Fibroblast of skin of abdomen (primary cell): ENCODE measurements at regions not wholly inside any gene's neighbourhood (a gene's known extent, or its start where the extent isn't known, plus 50 kb on each side); places are given as distances from the start of the nearest gene placed in this dataset.
A peak's percentile ranks its signal among the peaks of the same experiment; 100 is the strongest.
"Not testable (repeated sequence)": the region's sequence is repeated elsewhere in the genome, so short reads cannot be mapped to it uniquely, and the experiment has no call there.

Experiments used
- DNase-seq: peaks from one replicate; pipeline ENCODE4 v3.0.0-alpha.2; 2013

GRCh38 chr1:105437847-105438246, 1618.6 kb upstream of the PRMT6 start:
- no peak for DNase-seq

GRCh38 chr1:105442901-105443300, 1613.6 kb upstream of the PRMT6 start:
- peak; percentile 5 for DNase-seq

GRCh38 chr1:105459759-105460158, 1596.7 kb upstream of the PRMT6 start:
- DNase-seq = no peak

GRCh38 chr1:105462308-105462707, 1594.2 kb upstream of the PRMT6 start:
- DNase-seq = no peak

- no peak for DNase-seq
Measured at GRCh38 chr1:105467549-105467948, 1588.9 kb upstream of the PRMT6 start.

GRCh38 chr1:105470541-105470940, 1585.9 kb upstream of the PRMT6 start:
- DNase-seq = not testable (repeated sequence)

GRCh38 chr1:105483436-105483835, 1573.0 kb upstream of the PRMT6 start:
- DNase-seq = peak; percentile 57

GRCh38 chr1:105485207-105485606, 1571.3 kb upstream of the PRMT6 start:
- DNase-seq = peak; percentile 97

GRCh38 chr1:105492921-105493320, 1563.6 kb upstream of the PRMT6 start:
- peak; percentile 85 for DNase-seq

GRCh38 chr1:105516068-105516467, 1540.4 kb upstream of the PRMT6 start:
- DNase-seq = no peak

- DNase-seq = no peak
Measured at GRCh38 chr1:105533996-105534395, 1522.5 kb upstream of the PRMT6 start.

GRCh38 chr1:105544475-105544874, 1512.0 kb upstream of the PRMT6 start:
- DNase-seq = peak; percentile 53

- DNase-seq = no peak
Measured at GRCh38 chr1:105556266-105556665, 1500.2 kb upstream of the PRMT6 start.

GRCh38 chr1:105558023-105558422, 1498.5 kb upstream of the PRMT6 start:
- DNase-seq = no peak

GRCh38 chr1:105565006-105565405, 1491.5 kb upstream of the PRMT6 start:
- no peak for DNase-seq

GRCh38 chr1:105585791-105586190, 1470.7 kb upstream of the PRMT6 start:
- DNase-seq = no peak

GRCh38 chr1:105591681-105592080, 1464.8 kb upstream of the PRMT6 start:
- no peak for DNase-seq

GRCh38 chr1:105608713-105609112, 1447.8 kb upstream of the PRMT6 start:
- DNase-seq = peak; percentile 45

- no peak for DNase-seq
Measured at GRCh38 chr1:105626276-105626987, 1430.0 kb upstream of the PRMT6 start.

- not testable (repeated sequence) for DNase-seq
Measured at GRCh38 chr1:105631153-105631744, 1425.2 kb upstream of the PRMT6 start.

- no peak for DNase-seq
Measured at GRCh38 chr1:105632342-105633196, 1423.9 kb upstream of the PRMT6 start.

GRCh38 chr1:105636052-105636451, 1420.4 kb upstream of the PRMT6 start:
- no peak for DNase-seq

GRCh38 chr1:105641407-105641806, 1415.1 kb upstream of the PRMT6 start:
- no peak for DNase-seq

- DNase-seq = no peak
Measured at GRCh38 chr1:105652109-105652508, 1404.4 kb upstream of the PRMT6 start.
